HG02571 (cell line): ENCODE measurements at regions not wholly inside any gene's neighbourhood (a gene's known extent, or its start where the extent isn't known, plus 50 kb on each side); places are given as distances from the start of the nearest gene placed in this dataset.
"Not testable (repeated sequence)": the region's sequence is repeated elsewhere in the genome, so short reads cannot be mapped to it uniquely, and the experiment has no call there.

Experiments
- ATAC-seq: cut with Tn5 transposase; IDR thresholded peaks from one replicate; pipeline ENCODE4 v1.9.1; 2021; ENCODE audit warnings: mild to moderate bottlenecking, moderate library complexity; ENCODE audit not compliant: unreplicated experiment

- ATAC-seq: no peak
Observed at GRCh38 chr2:35468245-35468644, 887.3 kb upstream of the CRIM1 start.

DNA sequence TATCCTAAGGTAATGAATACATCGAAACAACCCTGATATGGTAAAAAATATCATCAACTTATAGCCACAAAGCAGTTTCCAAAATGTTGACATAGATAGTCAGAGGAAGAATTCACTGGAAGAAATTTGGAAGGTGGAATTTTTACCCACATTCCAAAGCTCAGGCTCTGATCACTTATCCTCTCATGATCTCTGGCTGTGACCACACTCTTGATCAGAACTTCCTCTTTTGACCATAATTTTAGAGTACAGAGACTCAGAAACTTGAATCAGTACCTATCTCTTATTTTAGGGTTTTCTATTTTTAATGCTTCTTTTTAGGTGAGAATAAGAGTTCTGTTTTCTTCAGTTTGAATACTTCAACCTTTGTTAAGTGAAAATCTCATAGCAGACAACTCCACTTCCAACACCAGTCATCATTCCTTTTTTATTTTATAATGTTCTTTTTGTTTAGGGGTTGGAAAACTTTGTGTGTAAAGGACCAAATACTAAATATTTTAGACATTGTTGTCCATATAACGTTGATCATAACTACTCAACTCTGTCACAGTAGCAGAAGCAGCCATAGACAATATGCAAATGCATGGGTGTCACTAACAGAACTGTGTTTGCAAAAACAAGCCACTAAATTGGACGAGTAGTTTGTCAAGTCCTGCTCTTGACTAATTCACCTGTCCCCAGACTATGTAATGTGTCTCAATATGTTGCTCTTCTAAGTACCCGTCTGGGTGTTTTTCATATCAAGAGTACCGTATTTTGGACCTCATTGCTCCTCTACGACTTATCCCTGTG lies 891.6 kb upstream of the CRIM1 start:
- ATAC-seq: no peak

DNA sequence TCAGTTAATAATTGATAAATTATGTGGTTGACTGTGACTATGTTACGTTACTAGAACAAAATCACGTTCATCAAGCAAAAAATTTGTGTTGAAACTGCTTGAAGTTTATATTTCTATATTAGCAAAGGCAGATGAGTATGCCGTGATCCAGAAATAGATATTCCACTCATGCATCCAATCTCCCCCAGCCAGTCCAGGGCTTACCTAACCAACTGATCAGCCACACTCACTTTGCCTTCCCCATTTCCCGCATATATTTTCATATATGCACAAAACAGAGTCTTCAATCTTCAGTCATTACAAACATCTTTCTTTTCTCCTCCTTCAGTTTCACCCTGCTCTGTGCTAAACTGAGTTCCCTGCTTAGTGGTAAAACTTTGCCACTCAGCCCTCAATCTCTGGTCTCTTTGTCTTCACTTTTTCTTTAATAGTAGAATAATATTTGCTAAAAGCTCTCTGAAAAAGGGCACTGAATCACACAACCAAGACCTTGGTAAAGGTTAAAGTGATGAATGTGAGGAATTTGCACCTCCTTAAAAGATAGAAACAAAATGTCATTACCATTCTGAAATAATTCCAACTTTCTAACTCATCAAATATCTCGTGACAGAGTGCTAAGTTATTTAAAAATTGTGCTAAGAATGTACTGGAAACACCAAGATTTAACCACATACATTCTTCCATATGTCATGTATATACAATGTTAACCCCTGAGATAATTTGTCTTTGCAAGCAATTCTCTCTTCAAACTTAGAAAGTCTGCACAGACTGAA lies 893.2 kb upstream of the CRIM1 start:
- ATAC-seq: no peak

- ATAC-seq: no peak
Observed at GRCh38 chr2:35461406-35461805, 894.2 kb upstream of the CRIM1 start.

DNA sequence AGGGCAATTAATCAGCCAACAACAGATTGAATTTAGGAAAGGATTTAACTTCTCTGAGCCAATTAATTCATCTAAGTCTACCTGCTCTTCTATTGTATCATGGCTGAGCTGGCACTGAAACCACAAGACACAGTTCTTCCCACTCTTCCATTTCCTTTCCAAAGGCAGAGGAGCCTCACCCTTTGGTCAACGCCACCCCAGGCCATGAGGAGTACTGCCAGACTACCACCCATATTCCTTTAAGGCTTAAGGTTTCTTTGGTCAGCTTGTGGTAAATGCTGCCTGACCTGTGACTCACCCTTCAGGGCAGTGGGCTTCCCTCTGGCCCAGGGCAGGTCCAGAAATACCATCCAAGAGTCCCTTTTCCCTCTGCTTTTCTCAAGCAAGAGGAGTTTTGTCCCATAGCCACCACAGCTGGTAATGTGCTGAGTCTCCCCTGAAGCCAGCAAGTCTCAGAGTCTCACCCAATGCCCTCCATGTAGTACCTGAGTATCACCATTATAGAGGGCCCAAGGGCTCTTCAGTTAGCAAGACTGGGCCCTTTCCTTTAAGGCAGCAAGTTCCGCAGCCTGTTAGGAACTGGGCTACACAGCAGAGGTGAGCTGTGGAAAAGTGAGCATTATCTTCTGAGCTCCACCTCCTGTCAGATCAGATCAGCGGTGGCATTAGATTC lies 900.5 kb upstream of the CRIM1 start:
- ATAC-seq: no peak

- ATAC-seq: no peak
Observed at GRCh38 chr2:35447821-35448220, 907.8 kb upstream of the CRIM1 start.

DNA sequence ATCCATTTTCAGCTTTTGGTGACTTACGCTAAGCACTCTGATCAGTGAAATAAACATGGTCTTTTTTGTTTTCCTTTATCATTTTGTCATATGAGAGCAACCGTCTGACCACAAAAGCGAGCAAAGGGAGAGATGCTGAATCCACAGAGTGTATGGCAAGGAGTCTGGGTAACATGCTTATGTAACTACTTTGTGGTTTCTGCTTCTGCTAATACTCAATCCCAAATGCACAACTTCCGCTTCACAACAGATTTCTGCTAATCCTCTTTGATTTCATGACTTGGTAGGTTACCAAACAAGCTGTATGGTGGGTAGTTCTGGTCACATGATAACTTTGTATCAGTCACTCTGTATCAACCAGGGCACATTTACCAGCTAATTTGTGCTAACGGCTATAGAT lies 908.4 kb upstream of the CRIM1 start:
- ATAC-seq: no peak

DNA sequence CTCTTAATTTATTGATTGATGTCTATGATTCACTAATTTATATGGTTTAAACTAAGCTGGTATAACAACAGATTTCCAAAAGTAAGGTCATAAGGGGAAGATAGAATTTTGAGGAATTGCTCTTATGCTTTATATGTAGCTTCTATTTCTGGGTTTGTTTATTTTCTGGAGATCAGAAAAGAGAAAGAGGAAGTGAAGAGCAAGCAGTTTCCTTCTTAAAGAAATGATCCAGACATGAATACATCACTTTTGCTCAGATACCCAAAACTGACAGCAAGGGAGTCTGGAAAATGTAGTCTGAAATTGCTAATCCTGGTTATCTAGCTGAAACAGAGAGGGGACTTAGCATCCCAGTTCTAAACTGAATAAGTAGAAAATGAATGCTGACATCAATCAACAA lies 912.5 kb upstream of the CRIM1 start:
- no peak for ATAC-seq

DNA sequence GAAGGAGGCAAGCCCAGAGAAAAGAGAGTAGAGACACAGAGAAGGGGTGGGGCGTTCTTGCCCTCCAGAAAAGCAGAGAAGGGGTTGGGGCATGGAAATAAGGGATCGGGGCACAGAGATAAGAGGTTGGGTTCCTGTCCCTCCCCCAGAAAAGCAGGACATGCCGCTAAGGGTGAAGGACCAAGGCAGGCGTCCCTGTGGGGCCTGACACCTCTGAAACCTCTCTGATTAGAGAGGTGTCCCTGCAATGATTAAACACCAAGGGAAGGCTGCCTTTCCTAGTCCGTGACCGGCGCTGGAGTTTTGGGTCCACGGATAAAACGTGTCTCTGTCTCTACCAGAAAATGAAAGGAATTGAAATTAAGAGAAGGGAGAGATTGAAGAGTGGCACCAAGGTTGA lies 914.0 kb upstream of the CRIM1 start:
- ATAC-seq: not testable (repeated sequence)

GRCh38 chr2:35440308-35440707 lies 915.3 kb upstream of the CRIM1 start:
- ATAC-seq: not testable (repeated sequence)

- not testable (repeated sequence) for ATAC-seq
Observed at GRCh38 chr2:35436893-35437292, 918.7 kb upstream of the CRIM1 start.

DNA sequence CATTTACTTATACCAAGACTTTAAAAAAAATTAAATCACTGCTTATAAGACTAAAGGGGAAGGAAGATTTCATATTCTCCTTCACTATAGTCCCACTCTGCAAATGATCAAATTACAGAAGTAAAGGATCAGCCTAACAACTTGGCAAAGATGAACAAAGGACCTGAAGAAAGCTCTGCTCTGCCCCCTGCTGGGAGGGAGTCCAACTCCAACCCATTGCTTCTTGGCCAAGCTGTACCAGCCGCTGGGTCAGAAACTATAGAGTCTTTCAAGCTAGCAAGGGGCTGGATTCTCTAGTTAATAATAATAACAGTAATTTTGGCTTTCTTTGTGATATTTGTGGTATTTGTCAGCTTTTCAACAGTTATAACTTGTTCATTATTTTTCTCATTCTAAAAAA lies 927.0 kb upstream of the CRIM1 start:
- no peak for ATAC-seq

- no peak for ATAC-seq
Observed at GRCh38 chr2:35421485-35421884, 934.1 kb upstream of the CRIM1 start.

DNA sequence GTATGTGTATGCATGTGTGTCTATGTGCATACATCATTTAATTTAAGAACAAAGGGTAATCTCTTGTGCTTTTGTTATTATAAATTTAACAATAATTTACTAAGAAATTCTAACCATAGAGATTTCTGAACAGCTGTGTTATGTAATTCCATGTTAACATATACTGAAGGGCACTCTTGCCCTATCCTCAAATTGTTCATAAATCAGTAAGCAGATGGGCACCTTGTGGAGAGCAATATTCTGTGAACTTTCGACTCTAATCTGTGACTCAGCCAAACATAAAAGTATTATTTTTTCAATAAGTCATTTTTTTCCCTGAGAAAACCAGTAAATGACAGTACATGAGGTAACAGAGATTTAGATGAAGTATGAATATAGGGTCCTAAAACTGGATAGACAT lies 938.3 kb upstream of the CRIM1 start:
- ATAC-seq: no peak

DNA sequence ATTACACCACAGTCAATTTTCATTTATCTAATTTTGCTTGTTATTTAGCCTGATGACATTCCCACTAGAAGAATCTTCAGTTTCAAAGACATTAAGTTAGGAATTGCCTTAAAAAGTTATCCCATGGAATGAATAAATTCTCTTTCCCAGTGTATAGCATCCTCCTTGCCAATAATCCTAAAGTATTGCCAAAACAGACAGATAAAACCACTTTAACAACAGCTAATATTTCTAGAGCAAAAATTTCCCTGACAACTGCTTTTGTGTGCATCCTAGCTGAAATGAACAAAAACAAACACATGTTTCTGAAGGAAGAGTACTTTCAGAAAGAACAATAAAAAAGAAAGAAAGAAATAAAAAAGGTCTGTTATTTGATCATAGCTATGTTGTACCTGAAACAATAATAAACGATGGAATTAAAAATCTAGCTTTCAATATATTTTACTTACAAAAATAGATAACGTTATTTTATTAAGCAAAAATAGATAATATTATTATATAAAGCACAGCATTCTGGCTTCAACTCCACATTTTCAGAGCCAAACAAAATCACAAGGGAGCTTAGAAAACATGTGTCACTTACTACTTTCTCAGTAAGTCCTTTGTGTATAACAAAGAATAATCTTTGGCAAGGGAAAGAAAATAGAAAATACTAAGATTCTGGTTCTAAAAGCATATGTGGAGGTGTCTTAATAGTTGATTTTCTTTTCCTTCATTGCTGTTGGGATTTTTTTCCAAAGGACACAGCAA lies 939.0 kb upstream of the CRIM1 start:
- no peak for ATAC-seq

DNA sequence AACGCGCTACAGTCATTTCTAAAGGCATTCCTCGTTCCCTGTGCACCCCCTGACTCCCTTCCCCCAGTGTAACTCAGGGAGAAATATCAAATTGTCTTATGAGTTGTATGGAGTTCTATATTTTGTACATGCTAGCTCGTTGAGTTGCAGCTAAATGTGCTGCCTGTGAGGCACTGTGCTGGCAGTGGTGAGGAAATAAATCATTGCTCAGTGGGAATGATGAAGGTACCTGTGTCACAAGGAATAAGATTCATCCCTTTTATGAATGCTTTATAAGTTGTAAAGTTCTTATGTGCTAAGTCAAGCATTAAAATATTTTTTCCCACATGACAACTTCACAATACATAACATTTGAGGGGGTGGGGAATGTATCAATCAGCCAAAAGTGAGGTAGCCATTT lies 939.6 kb upstream of the CRIM1 start:
- ATAC-seq: no peak

DNA sequence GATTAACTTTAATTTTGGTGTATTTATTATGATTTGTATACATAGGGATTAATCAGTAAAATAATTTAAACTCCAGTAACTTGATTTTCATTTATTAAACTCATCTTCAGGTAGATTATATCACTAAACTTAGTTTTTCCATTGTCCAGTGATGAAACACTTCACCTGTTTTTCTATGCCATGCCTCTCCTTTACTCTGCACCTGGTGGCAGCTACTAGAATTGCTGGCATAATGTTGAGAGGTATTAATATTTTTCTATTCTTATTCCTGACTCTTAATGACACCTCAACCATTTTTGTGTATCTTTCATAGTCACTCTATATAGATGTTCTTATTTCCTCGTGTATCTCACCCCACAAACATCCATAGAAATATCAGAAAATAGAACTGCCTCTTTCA lies 940.3 kb upstream of the CRIM1 start:
- ATAC-seq: no peak

- peak; percentile 74 for ATAC-seq
Observed at GRCh38 chr2:35410431-35411061, 945.0 kb upstream of the CRIM1 start.

DNA sequence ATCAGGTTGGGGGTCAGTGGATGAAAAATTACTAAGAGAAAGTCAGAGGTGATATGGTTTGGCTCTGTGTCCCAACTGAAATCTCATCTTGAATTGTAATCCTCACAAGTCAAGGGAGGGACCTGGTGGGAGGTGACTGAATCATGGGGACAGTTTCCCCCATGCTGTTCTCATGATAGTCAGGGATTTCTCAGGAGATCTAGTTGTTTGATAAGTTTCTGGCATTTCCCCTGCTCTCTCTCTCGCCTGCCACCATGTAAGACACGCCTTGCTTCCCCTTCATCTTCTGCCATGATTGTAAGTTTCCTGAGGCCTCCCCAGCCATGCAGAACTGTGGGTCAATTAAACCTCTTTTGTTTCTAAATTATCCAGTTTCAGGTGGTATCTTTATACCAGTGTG lies 945.8 kb upstream of the CRIM1 start:
- ATAC-seq: no peak

- ATAC-seq: no peak
Observed at GRCh38 chr2:35408320-35408719, 947.3 kb upstream of the CRIM1 start.
